NB4 (cell line): ENCODE measurements at regions not wholly inside any gene's neighbourhood (a gene's known extent, or its start where the extent isn't known, plus 50 kb on each side); places are given as distances from the start of the nearest gene placed in this dataset.

ENCODE experiments used
- DNase-seq: peaks from one replicate; pipeline ENCODE4 v3.0.0; 2010; ENCODE audit warnings: low read depth
- H3K4me3 ChIP-seq: one replicate; pipeline ENCODE4 v1.5.1; 2011; ENCODE audit warnings: mild to moderate bottlenecking, low read depth, low read length, moderate library complexity
- MAX ChIP-seq: IDR thresholded peaks from 2 replicates; pipeline ENCODE4 v1.6.1; 2011; ENCODE audit warnings: low read depth, low read length
- MYC ChIP-seq: IDR thresholded peaks from 2 replicates; pipeline ENCODE4 v1.6.1; 2011; ENCODE audit warnings: low read depth, low read length
- POLR2A ChIP-seq: IDR thresholded peaks from 2 replicates; pipeline ENCODE4 v1.6.1; 2011; ENCODE audit warnings: mild to moderate bottlenecking; ENCODE audit not compliant: insufficient read length; ENCODE audit errors: extremely low read depth
- TF ChIP-seq, protein P1 (sequence below): IDR thresholded peaks from one replicate; pipeline ENCODE4 v1.5.1; 2012; ENCODE audit warnings: low read depth, low read length

- DNase-seq = no peak
- H3K4me3 ChIP-seq = no peak overlapping the region
- TF ChIP-seq MAX = no peak
- TF ChIP-seq, protein P1, sequence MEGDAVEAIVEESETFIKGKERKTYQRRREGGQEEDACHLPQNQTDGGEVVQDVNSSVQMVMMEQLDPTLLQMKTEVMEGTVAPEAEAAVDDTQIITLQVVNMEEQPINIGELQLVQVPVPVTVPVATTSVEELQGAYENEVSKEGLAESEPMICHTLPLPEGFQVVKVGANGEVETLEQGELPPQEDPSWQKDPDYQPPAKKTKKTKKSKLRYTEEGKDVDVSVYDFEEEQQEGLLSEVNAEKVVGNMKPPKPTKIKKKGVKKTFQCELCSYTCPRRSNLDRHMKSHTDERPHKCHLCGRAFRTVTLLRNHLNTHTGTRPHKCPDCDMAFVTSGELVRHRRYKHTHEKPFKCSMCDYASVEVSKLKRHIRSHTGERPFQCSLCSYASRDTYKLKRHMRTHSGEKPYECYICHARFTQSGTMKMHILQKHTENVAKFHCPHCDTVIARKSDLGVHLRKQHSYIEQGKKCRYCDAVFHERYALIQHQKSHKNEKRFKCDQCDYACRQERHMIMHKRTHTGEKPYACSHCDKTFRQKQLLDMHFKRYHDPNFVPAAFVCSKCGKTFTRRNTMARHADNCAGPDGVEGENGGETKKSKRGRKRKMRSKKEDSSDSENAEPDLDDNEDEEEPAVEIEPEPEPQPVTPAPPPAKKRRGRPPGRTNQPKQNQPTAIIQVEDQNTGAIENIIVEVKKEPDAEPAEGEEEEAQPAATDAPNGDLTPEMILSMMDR = no peak
- TF ChIP-seq MYC = no peak
Measured at GRCh38 chr2:60091894-60092293, 461.6 kb downstream of the BCL11A start.

GRCh38 chr2:60091266-60091665 is 462.2 kb downstream of the BCL11A start:
- H3K4me3 ChIP-seq = no peak overlapping the region
- TF ChIP-seq, protein P1 = no peak
- TF ChIP-seq MYC = no peak
- no peak for TF ChIP-seq POLR2A
- no peak for TF ChIP-seq MAX

DNA sequence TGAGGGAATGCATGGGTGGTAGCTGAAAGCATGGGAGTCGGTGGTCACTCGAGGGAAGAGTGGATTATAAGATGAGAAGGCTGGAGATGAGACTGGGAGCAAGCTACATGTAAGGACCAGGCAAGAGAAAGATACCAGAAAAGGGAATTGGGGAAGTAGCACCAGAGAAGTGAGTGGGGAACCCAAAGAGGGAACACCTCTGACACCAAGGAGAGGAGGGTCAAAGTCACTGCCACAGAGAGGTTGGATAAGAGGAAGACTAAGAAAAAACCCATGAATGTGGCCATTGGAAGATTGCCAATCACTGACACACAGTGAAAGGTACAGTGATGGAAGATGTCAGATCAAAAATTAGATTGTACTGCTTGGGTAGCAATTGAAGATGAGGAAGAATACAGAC is 473.9 kb downstream of the BCL11A start:
- no peak overlapping the region for H3K4me3 ChIP-seq
- TF ChIP-seq MYC = no peak
- TF ChIP-seq, protein P1 = no peak
- no peak for TF ChIP-seq MAX
- no peak for TF ChIP-seq POLR2A
- DNase-seq = no peak

More at GRCh38 chr2:60091266-60091665, 462.2 kb downstream of the BCL11A start:
- DNase-seq = peak; percentile 29

DNA sequence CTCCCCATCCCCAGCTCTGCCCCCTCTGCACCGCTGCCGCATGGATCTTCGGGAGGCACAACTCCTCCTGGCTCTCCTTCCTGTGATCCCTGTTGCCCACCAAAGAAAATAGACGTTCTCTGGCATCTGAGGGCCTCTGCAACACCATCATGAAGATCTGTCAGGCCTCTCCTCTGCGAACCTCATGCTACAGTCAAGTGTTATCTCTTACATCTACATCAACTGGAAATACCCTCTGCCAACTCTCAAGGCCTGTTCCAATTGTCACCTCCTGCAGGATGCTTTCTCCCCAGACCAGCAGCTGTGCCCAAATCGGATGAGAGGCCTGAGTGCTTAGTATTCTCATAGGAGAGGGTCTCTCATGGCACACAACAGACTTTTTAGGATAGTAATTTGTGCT is 478.4 kb downstream of the BCL11A start:
- no peak overlapping the region for H3K4me3 ChIP-seq
- TF ChIP-seq POLR2A (no peak), MAX (no peak), MYC (no peak)
- TF ChIP-seq, protein P1 = no peak

DNA sequence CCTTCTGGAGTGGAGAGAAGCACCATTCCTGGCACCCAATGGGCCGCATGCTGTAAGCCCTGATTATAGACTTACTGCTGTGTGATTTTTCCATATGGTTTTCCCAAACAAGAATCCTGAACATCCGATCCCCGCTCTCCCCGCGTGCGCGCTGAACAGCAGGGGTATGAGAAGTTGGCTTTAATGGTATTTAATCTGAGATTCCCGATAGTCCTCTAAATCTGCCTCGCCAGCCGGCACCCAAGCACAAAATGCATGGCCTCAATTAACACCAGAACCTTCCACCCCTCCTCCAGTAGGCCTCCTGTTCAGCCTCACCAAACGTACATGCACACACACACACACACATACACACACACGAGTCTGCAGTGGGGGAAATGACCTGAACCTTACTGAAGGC is 480.3 kb downstream of the BCL11A start:
- TF ChIP-seq MYC (no peak), POLR2A (no peak), MAX (no peak)
- TF ChIP-seq, protein P1 = no peak
- no peak overlapping the region for H3K4me3 ChIP-seq

More for the DNA sequence above, 478.4 kb downstream of the BCL11A start:
- DNase-seq = no peak

GRCh38 chr2:60072609-60073008 is 480.8 kb downstream of the BCL11A start:
- TF ChIP-seq POLR2A (no peak), MAX (no peak), MYC (no peak)
- TF ChIP-seq, protein P1 = no peak
- no peak for DNase-seq
- H3K4me3 ChIP-seq = no peak overlapping the region

More for the DNA sequence above, 480.3 kb downstream of the BCL11A start:
- DNase-seq = no peak
